HG02938 (cell line): ENCODE measurements at regions not wholly inside any gene's neighbourhood (a gene's known extent, or its start where the extent isn't known, plus 50 kb on each side); places are given as distances from the start of the nearest gene placed in this dataset.
"Not testable (repeated sequence)": the region's sequence is repeated elsewhere in the genome, so short reads cannot be mapped to it uniquely, and the experiment has no call there.

Experiments used
- ATAC-seq: cut with Tn5 transposase; IDR thresholded peaks from one replicate; pipeline ENCODE4 v1.9.1; 2021; ENCODE audit warnings: mild to moderate bottlenecking, moderate library complexity; ENCODE audit not compliant: unreplicated experiment

- no peak for ATAC-seq
Measured at GRCh38 chr1:188641566-188642211, 1812.9 kb downstream of the PLA2G4A start.

GRCh38 chr1:188642704-188643103 is 1814.0 kb downstream of the PLA2G4A start:
- ATAC-seq, result no peak

- ATAC-seq, result no peak
Measured at GRCh38 chr1:188652678-188653077, 1823.9 kb downstream of the PLA2G4A start.

DNA sequence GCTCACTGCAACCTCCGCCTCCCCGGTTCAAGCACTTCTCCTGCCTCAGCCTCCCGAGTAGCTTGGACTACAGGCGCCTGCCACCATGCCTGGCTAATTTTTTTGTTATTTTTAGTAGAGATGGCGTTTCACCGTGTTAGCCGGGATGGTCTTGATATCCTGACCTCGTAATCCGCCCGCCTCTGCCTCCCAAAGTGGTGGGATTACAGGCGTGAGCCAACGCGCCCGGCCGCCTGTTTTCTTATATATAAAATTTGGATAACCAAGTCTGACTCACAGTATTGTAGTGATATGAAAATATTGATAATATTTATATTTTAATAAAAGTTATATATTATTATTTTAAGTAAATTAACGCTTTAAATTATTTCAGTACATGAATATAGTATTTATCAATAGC is 1821.7 kb downstream of the BRINP3 start:
- ATAC-seq, result not testable (repeated sequence)

- ATAC-seq, result no peak
Measured at GRCh38 chr1:188660572-188660971, 1817.1 kb downstream of the BRINP3 start.

GRCh38 chr1:188665477-188665876 is 1812.2 kb downstream of the BRINP3 start:
- no peak for ATAC-seq

DNA sequence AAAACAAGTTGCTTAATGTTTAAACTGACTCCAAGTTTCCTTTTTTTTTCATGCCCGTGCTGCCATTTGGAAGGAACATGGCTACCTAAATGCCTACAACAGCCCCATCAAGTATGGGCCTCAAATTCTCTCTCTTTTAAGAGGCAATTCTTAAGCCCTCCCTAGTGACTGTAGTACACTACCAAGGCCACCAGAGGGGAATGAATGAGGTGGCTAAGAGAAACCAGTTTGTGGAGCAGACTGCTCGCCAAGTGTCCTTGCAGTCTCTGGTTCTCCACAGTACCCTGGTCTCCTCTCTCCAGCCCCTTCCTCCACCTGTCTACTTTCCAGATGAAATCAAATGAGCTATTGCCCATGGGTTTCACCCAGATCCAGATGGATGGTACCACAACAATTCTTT is 1809.6 kb downstream of the BRINP3 start:
- ATAC-seq, result no peak

GRCh38 chr1:188669728-188670382 is 1807.8 kb downstream of the BRINP3 start:
- no peak for ATAC-seq

DNA sequence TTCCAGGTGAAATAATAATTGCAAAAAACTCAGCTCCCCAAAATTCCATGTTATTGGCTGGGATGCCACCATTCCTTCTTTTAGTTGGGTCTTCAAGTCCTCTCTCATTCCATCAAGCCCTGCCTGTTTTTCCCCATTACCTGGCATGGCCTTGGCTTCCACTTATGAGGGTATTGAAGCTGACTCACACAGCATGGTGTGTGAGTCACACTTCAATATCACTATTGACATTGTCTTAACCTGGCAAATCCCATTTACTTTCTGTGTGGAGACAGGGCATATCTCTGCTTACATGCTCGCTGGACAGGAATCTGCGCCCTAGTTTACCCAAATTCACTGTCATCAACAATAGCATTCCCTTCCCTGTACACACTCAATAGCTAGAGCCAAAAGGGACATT is 1806.8 kb downstream of the BRINP3 start:
- ATAC-seq, result no peak

GRCh38 chr1:188672153-188672552 is 1805.5 kb downstream of the BRINP3 start:
- ATAC-seq, result no peak

- no peak for ATAC-seq
Measured at GRCh38 chr1:188689542-188689941, 1788.1 kb downstream of the BRINP3 start.

DNA sequence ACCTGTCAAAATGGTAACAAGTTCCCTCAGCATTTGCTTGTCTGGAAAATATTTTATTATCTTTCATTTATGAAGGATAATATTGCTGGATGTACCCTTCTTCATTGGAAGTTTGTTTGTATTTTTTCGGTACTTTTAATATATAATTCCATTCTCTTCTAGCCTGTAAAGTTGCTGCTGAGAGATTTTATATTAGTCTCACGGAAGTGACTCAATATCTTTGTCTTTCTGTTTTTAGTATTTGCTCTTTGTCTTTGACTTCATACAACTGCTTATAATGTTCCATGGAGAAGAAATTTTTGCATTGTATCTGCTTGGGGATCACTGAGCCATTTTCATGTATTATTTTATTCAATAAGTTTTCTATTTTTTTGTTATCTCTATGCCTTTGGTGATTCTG is 1777.5 kb downstream of the BRINP3 start:
- no peak for ATAC-seq

GRCh38 chr1:188706742-188707141 is 1770.9 kb downstream of the BRINP3 start:
- ATAC-seq, result no peak

DNA sequence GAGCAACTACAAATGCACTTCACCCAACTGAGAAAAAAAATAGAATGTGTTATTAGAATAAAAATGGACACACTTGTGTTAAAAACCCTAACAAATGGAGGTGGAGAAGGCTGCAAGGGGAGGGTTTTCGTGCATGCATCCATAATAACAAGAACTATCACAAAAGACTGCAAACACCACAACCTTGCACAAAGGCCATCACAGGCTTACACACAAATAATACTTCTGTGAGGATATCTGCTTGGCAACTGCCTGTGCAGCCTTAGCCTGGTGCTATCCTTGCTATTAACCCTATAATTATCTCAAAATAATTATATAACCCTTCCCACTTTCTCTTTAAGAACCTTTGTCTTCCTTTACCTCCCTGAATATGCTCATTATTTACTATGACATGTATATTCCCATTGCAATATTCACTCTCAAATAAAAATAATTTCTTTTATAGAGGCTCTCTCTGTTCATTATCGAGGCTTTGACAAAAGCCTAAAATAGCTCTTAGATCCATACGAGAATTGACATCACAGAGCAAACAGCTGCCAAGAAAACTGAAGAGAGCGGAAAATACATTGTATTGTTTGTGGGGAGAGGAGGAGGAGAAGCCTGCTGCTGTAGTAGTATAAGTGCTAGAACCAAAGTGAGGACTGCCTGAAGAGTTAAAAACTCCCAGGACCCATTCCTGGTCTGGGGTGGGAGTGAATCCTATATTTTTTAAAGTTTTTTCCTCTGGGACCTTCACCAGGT is 1768.7 kb downstream of the BRINP3 start:
- no peak for ATAC-seq

GRCh38 chr1:188715566-188715965 is 1762.1 kb downstream of the BRINP3 start:
- ATAC-seq, result no peak

GRCh38 chr1:188719735-188720134 is 1757.9 kb downstream of the BRINP3 start:
- ATAC-seq, result no peak

GRCh38 chr1:188723332-188724020 is 1754.2 kb downstream of the BRINP3 start:
- ATAC-seq, result no peak

GRCh38 chr1:188729039-188729438 is 1748.6 kb downstream of the BRINP3 start:
- ATAC-seq, result no peak

DNA sequence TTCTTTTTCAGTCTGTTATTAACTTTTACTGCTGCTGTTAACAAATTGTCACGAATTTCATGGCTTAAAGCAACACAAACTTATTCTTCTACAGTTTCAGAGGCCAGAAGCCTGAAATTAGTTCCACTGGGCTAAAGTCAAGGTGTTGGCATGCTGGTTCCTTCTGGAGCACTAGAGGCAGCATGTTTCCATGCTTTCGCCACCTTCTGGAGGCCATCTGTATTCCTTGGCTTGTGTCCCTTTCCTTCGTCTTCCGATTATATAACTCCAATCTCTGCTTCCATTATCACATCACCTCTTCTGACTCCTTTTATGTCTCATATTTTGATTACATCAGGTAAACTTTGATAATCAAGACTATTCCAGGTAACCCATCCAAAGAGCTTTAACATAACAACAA is 1742.1 kb downstream of the BRINP3 start:
- no peak for ATAC-seq

- ATAC-seq, result not testable (repeated sequence)
Measured at GRCh38 chr1:188749275-188749674, 1728.4 kb downstream of the BRINP3 start.

- not testable (repeated sequence) for ATAC-seq
Measured at GRCh38 chr1:188752027-188752426, 1725.6 kb downstream of the BRINP3 start.
